CD1c-positive myeloid dendritic cell (primary cell): ENCODE measurements at regions not wholly inside any gene's neighbourhood (a gene's known extent, or its start where the extent isn't known, plus 50 kb on each side); places are given as distances from the start of the nearest gene placed in this dataset.

Experiments
- DNase-seq: peaks from one replicate; pipeline ENCODE4 v3.0.0-alpha.2; 2016; ENCODE audit errors: extremely low spot score

- no peak for DNase-seq
These were observed 68.2 kb upstream of the B3GAT1 start for GRCh38 chr11:134480136-134480712.

GRCh38 chr11:134479206-134480135 is 67.4 kb upstream of the B3GAT1 start:
- DNase-seq = no peak

DNA sequence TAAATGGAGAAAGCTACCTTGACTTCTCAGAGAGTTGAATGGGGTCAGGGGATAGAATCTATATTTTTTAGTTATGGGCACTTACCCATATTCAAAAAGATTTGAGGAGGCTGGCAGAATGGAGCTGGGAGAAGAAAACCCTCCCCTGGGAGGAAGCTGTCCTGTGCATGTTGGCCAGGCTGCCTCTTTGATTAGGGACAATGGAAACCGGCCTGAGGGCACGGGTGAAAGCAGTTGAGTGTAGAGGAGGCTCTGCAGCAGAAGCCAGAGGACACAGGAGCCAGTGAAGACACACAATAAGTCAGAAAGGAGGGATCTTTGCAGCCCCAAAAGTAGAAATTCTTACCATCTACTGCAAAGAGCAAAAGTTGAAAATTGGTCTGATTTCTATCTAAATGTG is 66.6 kb upstream of the B3GAT1 start:
- DNase-seq = no peak

DNA sequence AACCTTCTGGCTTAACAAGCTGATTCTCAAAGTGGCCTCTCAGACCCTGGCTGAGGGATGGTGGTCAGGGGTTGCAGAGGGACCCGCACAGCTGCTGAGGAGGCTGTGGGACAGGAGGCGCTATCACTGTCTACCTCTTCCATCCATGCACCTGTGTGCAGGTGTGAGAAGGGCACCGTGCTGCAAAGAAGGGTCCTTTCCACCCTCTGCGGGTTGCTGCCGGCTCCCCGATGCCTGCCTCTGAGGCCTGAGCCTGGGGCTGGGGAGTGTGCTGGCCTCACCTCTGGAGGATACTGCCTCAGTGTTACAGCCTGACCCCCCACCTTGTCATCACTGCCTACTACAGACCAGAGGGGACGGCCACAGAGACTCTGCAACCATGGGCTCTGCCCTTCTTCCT is 66.1 kb upstream of the B3GAT1 start:
- DNase-seq = no peak

GRCh38 chr11:134477486-134477885 is 65.4 kb upstream of the B3GAT1 start:
- DNase-seq = no peak

DNA sequence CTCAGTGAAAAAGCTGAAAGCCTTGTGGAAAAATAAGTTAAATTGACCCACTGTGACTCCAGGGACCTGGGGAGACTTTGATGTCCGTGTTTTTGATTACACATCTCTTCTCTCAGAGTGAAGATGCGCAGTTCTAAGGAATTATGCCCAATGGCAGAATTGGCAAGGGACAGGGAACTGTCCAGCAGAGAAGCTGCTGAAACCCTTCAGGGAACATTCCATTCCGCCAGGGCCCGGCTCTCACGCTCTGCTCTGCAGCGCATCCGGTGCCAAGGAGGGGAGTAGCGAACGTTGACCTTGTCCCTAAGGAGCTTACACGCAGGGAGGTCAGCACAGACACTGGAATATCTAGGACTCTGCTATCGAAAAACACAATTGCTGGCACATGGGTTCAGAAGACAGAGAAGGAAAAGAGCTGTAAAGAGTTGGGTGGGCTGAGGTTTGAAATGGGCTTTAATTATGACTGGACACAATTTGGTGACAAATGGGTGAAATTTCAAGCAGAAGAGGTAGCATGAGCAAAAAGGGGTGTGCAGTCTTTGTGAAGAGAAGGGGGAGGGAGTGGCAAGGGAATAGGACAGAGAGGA is 64.5 kb upstream of the B3GAT1 start:
- DNase-seq = no peak

- DNase-seq = no peak
These were observed 63.9 kb upstream of the B3GAT1 start for GRCh38 chr11:134475951-134476350.

DNA sequence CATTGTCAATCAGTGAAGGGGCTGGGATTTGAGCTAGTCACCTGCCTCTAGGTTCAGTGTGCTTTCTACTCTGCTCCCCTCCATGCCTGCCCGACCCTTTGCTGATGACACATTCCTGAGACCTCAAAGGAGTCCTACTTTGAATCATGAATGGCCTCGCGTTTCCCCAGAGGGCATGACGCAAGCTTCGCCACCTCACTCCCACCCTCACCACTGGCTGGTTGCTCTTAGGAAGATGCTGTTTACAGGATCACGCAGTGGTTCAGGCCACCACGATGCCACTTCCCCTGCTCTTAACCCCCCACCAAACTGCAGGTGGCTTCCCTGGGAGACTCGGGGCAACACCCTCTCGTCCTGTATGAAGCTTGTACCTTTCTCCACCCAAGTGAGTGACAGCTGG is 62.9 kb upstream of the B3GAT1 start:
- DNase-seq = no peak

- DNase-seq = no peak
These were observed 62.2 kb upstream of the B3GAT1 start for GRCh38 chr11:134474070-134474860.

GRCh38 chr11:134471716-134472455 is 59.8 kb upstream of the B3GAT1 start:
- DNase-seq = no peak

DNA sequence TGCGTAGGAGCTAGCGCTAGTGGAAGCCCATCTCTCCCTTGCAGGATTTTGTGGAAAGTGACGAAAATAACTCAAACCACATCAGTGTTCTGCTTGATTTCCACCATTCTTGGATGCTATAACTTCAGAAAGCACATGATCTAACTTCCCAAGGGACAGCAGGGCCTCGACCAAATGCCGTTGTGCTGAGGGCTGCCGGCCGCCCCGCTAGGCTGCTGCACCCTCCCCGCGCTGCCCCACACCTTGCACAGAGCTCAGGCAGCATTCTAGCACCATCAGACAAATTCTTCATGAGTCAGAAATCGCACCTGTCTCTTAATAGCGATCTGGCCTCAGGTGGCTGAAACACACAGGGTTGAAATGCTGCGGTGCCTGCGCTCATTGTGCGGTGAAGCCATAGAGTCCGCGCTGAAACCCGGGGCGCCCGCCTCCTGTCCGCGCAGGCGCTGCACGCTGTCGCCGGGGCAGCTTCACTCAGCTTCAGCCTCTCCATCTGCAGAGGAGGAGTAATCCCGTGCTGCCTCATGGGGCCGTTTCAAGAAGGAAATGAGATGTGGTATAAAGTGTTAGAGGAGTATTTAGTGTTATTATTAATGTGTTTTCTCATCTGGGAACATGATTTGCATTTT is 59.2 kb upstream of the B3GAT1 start:
- no peak for DNase-seq

DNA sequence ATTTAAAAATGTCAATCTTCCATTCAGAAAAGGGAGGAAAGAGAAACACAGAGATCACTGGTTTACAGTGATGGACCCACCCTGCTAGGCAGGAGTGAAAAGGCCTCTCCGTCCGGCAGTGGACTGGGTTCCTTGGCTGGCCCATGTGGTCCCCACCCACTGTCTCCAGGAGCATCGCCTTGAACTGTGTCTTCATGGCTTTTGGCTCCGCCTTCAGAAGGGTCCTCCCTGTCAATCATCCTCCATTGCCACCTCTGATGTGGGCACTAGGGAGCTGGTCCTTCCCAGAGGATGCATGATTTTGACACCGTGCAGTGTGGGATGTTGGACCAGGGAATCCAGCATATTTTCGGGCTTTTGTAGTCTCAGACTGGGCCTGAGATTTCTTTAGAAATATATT is 58.2 kb upstream of the B3GAT1 start:
- DNase-seq = no peak

GRCh38 chr11:134469627-134470026 is 57.6 kb upstream of the B3GAT1 start:
- DNase-seq = no peak

- no peak for DNase-seq
These were observed 56.8 kb upstream of the B3GAT1 start for GRCh38 chr11:134468796-134469195.

DNA sequence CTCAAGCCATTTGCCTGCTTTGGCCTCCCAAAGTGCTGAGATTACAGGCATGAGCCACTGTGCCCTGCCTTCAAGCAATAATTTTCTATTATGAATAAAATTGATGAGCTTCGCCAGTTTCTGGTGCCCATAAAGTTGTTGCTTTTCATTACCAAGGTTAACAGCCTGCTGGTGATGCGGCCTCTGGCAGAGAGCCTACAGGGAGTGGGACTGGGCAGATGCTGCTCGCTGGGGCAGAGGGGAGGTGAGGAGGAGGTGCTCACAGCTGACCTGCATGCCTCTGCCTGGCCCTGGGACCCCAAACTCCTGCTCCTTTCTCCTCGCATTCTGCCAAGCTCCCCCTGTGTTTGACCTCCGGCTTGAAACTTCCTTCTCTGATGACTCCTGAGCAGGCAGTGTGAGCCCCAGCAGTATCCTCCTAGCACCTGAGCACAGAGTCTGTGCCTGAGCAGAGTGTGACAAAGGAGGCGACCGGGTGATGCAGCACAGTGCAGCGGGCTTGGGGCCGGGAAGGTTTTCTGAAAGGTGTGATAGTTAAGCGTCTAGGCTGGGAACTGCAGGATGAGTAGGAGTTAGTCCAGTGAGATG is 56.1 kb upstream of the B3GAT1 start:
- no peak for DNase-seq

GRCh38 chr11:134466610-134467567 is 54.8 kb upstream of the B3GAT1 start:
- DNase-seq = no peak

DNA sequence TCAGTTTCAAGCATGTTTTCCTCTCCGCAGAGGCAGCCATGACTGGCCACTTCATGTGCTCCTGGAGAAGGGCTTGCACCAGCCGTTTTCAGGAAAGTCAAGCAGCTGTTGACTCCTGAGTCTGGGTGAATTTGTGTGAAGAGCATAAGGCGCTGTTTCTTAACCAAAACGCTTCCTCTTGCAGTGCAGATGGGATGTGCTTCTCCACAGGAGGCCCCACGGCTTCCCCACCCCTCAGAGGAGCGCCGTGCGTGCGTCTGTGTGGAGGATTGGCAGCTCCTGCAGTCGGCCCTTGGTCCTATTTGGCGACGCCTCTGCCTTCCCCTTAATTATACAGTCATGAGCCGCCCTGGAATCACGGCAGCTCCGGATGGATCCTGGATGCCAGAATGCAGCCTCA is 54.1 kb upstream of the B3GAT1 start:
- DNase-seq = no peak

DNA sequence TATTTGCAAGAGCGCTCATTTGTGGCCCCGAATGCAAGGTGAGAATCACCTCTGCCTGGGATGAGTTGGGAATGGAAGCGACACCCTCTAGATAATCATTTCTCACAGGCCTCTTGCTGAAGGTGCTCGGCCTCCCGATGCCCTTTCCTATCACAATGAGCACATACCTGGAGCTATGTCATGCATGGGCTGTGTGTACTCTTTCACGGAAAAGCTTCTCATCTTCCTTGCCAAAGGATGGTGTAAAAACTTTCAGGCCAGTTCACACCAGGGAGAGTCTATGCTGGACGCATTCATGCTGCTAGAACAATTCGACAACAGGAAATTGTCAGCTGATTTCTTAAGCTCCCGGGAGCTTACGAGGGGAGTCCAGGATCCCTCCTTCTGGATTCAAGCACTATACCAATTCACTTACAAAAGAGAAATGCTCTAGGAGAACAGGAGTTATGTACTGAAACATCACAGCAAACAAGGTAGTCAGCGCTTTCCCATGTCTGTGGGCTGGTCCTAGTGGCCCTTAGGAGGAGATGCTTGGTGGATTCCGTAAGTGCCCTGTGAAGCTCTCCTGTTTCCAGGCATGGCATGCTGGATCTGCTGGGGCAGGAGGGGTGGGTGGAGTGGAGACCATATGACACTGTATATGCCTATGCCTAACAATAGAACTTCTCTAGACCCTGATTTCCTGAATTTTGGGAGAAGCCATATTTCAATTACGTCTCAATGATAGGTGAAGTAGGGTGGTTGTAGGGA is 53.1 kb upstream of the B3GAT1 start:
- no peak for DNase-seq

DNA sequence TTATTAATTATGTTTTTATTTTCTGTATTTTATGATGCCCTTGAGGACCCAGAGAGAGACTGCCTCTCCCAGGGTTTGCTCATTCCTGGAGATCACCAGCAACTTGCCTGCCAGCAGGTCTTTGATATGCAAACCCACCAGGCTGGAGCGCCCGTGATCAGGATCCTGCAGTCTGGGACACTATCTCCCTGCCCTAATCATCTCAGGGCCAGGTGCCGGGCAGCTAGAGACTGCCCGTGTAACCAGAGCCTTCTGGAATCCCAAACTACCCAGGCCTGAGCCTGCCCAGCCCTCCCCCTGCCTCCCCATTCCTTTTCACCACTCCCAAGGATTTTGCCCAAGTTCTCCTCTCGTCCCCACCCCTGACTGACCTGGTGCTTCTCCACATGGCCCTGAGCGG is 52.2 kb upstream of the B3GAT1 start:
- DNase-seq = no peak
